Peyer's patch (tissue), 4 donors: ENCODE measurements at regions not wholly inside any gene's neighbourhood (a gene's known extent, or its start where the extent isn't known, plus 50 kb on each side); places are given as distances from the start of the nearest gene placed in this dataset.
"Not testable (repeated sequence)": the region's sequence is repeated elsewhere in the genome, so short reads cannot be mapped to it uniquely, and the experiment has no call there.

Source experiments
- CTCF ChIP-seq, 6 experiments: fragments of 450-650 bp in 4 of 6; fragments of 200-600 bp in 2 of 6; sonication (generic) in 1 of 6; IDR thresholded peaks; one replicate each; pipeline ENCODE4 v1.5.1; 2017 to 2019; ENCODE audit warnings: antibody characterized with exemption in 6 of 6, mild to moderate bottlenecking in 3 of 6, moderate library complexity in 1 of 6
- POLR2A ChIP-seq, 2 donors: fragments of 450-650 bp; IDR thresholded peaks; one replicate each; pipeline ENCODE4 v1.5.1; 2017; ENCODE audit warnings: antibody characterized with exemption in 2 of 2, mild to moderate bottlenecking in 2 of 2, moderate library complexity in 2 of 2

- not testable (repeated sequence) for TF ChIP-seq CTCF, POLR2A (IDR thresholded peaks at IDR 0.05)
These were observed 165.6 kb upstream of the POTEB2 start for GRCh38 chr15:21031703-21032102.
